HG02938 (cell line): ENCODE measurements at regions not wholly inside any gene's neighbourhood (a gene's known extent, or its start where the extent isn't known, plus 50 kb on each side); places are given as distances from the start of the nearest gene placed in this dataset.
"Not testable (repeated sequence)": the region's sequence is repeated elsewhere in the genome, so short reads cannot be mapped to it uniquely, and the experiment has no call there.

Experiments used
- ATAC-seq: cut with Tn5 transposase; IDR thresholded peaks from one replicate; pipeline ENCODE4 v1.9.1; 2021; ENCODE audit warnings: mild to moderate bottlenecking, moderate library complexity; ENCODE audit not compliant: unreplicated experiment

GRCh38 chr18:71303743-71304142, 1014.9 kb downstream of the SOCS6 start:
- not testable (repeated sequence) for ATAC-seq

- ATAC-seq = no peak
These were observed 1012.8 kb downstream of the SOCS6 start for GRCh38 chr18:71301596-71301995.

- ATAC-seq = not testable (repeated sequence)
These were observed 1005.4 kb downstream of the SOCS6 start for GRCh38 chr18:71294201-71294600.

- ATAC-seq = no peak
These were observed 1004.5 kb downstream of the SOCS6 start for GRCh38 chr18:71293322-71293721.

DNA sequence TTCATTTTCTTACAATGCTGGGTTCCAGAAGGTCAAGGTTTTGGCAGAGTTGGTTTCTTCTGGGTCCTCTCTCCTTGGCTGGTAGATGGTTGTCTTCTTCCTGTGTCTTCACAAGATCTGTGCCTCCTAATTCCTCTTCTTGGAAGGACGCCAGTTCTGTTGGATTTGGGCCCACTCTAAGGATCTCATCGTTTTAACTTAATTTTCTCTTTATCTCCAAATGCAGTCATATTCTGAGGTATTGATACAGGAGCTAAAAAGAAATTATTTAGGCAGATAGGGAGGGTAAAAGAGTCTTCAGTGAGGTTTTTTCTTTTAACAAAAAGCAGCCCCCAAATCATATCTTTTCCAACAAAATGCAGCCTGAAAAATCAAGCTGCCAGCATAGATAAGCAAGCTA, 998.4 kb downstream of the SOCS6 start:
- ATAC-seq = no peak

GRCh38 chr18:71252351-71252865, 963.6 kb downstream of the SOCS6 start:
- no peak for ATAC-seq

DNA sequence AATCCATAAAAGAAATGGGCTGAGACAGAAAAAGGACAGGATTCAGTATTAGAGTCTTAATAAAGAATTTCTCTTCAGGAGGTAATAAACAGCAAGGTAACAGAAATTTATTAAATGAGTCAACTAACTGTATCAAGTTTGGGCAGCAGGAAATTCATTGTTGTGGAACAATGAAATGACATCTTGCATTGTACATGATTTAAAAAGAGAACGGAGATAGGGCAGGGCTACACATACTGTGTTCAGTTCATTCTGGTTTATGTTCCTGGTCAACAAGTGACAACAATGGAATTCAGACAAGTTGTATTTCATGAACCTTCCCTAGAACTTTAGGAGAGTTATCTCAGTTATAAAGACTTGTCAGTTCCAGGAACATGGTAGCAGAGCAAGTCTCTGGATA, 961.3 kb downstream of the SOCS6 start:
- ATAC-seq = no peak

GRCh38 chr18:71249791-71250190, 960.9 kb downstream of the SOCS6 start:
- ATAC-seq = no peak

- no peak for ATAC-seq
These were observed 954.1 kb downstream of the SOCS6 start for GRCh38 chr18:71242981-71243380.

- ATAC-seq = no peak
These were observed 950.3 kb downstream of the SOCS6 start for GRCh38 chr18:71238974-71239624.

DNA sequence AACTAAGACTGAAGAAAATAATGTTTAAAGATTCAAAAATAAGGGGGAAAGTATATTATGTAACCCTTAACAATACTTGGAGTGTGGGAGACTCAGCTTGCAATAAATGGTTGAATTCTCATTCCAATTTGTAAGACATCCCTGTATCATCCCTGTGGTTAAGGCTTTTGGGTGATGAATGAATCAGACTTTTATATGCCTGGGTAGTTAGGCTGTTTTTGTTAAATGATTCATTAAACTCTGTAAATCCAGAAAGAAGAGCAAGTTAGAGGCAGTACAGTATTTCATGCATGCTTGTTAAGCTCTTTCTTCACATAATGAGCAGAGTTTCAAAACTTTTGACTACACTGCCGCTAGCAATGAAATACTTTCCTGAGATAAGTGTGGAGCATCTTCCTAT, 948.8 kb downstream of the SOCS6 start:
- ATAC-seq = no peak

GRCh38 chr18:71233177-71233576, 944.3 kb downstream of the SOCS6 start:
- ATAC-seq = no peak

DNA sequence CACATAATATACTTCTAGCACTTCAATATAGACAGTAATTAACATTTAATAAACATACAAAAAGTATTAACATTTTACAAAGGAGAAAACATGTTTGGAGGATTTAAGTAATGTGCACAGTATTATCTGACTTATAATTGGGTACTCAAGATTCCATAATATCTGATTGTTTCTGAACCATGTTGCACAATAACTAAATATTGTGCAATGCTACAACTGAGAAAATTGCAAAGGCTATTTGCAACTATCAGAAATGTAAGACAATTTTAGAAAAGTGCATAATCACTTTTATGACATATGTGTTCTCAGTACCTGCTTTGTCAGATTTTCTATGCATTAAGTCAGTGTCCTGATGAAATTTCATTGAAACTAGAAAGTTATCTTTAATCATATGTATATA, 934.6 kb downstream of the SOCS6 start:
- no peak for ATAC-seq

DNA sequence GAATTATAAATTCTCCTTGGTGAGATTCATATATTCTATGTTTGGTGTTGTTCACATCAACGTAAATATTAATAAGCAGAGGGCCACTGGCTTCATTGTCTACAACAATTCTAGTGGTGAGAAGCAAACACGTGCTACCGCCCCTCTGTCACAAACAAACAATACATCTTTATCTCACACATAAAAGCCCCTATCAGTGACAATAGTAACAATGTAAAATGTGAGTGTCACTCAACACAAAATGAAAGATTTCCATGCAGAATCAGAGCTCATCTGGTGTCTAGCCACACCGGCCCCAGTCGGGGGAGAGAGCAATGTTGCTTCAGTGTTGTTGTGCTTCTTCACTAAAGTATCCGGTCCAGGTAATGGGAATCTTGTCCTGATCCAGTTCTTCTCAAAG, 932.6 kb downstream of the SOCS6 start:
- ATAC-seq = no peak

DNA sequence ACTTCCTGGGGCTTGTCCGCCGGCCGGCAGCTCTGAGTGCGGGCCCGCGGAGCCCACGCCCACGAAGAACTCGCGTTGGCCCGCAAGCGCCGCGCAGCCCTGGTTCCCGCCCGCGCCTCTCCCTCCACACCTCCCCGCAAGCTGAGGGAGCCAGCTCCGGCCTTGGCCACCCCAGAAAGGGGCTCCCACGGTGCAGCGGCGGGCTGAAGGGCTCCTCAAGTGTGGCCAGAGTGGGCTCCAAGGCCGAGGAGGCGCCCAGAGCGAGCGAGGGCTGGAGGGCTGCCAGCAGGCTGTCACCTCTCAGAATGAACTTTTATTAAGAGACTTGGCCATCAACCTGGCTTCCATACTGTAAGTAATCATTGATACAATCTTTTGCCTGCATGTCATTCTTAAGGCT, 923.9 kb downstream of the SOCS6 start:
- not testable (repeated sequence) for ATAC-seq

GRCh38 chr18:71212222-71212621, 923.4 kb downstream of the SOCS6 start:
- no peak for ATAC-seq

- ATAC-seq = no peak
These were observed 921.1 kb downstream of the SOCS6 start for GRCh38 chr18:71209944-71210343.

- ATAC-seq = no peak
These were observed 905.6 kb downstream of the SOCS6 start for GRCh38 chr18:71194438-71194837.

DNA sequence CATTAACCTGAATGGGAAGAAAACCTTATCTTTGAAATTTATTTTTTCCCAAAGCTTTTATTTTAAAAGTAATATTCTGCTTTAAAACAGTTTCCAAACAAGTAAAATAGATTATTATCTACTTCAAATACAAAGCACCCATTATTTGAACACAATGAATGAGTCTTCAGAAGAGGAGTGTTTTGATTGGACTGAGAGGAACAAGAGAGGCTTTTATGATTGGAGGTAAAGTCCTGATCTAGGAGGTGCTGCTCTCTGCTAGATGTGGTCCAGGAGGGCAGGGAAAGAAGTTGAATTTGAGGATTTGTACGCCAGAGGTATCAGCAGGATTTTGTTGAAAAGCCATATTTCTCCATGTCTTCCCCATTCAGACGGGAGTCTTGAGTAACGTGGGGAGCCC, 900.7 kb downstream of the SOCS6 start:
- ATAC-seq = no peak

DNA sequence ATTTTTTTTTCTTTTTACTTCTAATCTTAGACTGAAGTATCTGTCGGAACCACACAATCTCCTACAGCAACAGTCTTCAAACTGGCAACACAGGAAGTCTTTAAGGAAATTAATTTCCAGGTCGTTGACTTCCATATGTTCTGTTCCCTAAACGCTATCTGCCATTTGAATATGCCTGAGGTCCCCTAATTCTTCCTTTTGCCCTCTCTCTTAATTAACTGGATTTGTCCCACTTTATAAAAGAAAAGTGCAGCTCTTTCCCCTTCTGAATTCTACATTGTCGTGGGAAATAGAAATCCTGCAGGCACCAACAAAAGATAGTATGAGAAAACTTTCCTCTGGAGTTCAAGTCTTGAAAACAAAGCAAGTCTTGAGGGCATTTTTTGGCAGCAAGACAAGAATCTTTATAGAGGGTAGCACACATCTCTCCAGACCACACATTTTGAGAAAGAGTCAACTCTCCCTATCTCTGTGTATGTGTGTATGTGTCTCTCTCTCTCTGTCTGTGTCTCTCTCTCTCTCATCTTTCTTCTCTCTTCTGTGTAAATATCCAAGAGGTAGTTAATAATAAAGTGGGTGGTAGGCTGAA, 879.8 kb downstream of the SOCS6 start:
- no peak for ATAC-seq

DNA sequence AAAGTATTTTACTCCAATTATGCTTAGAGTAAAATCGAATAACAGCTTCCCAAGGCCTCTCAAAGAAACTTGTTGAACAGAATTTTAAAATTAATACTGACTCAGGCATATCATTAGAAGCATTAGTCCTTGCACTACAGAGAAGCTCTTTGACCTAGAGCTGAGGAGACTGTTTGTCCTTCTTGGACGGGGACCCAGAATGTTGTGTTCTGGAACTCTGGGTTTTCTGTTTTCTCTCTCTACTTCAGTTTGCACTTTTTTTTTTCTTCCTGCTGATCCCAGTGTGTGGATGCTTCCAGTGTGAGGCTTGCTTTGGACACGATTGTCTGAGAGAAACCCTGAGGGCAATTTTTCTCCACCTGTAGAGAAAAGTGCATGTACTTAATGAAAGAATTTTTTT, 847.6 kb downstream of the SOCS6 start:
- no peak for ATAC-seq

GRCh38 chr18:71134122-71134521, 845.3 kb downstream of the SOCS6 start:
- no peak for ATAC-seq

- no peak for ATAC-seq
These were observed 843.1 kb downstream of the SOCS6 start for GRCh38 chr18:71131918-71132317.
